H1 (cell line): ENCODE measurements at regions not wholly inside any gene's neighbourhood (a gene's known extent, or its start where the extent isn't known, plus 50 kb on each side); places are given as distances from the start of the nearest gene placed in this dataset.

Experiments used
- CTCF ChIA-PET: fragments of 300-600 bp; sonication (Branson Sonifier 250); formaldehyde crosslinking; loops from one replicate; lab custom pipeline; 2021; ENCODE audit not compliant: partially characterized antibody; lab: Charles Lee
- POLR2A ChIA-PET: fragments of 300-600 bp; sonication (Branson Sonifier 250); formaldehyde crosslinking; loops from one replicate; lab custom pipeline; 2021; ENCODE audit warnings: inconsistent platforms; ENCODE audit not compliant: partially characterized antibody; lab: Charles Lee
- DNase-seq, 2 experiments: peaks; one replicate each; pipeline versions ENCODE4 v3.0.0 to v3.0.0-alpha.2; 2010 to 2022; ENCODE audit warnings: low spot score in 2 of 2, low read depth in 1 of 2, mixed read lengths in 1 of 2
- FAIRE-seq: peaks from 2 replicates; lab custom pipeline; 2011; peaks lifted over from hg19 to GRCh38; lab: Jason Lieb, UNC
- H2AFZ ChIP-seq: 2 replicates; pipeline ENCODE4 v1.8.1; 2012; ENCODE audit warnings: low read length, inconsistent platforms
- H2AK5ac ChIP-seq: 2 replicates; pipeline ENCODE4 v1.6.1; 2013; ENCODE audit warnings: low read depth, low read length
- H2BK120ac ChIP-seq: replicated peaks from 2 replicates; pipeline ENCODE3; 2013; ENCODE audit warnings: low read depth, low read length, inconsistent platforms
- H2BK12ac ChIP-seq: 2 replicates; pipeline ENCODE4 v1.6.1; 2013; ENCODE audit warnings: low read depth, low read length
- H2BK15ac ChIP-seq: 2 replicates; pipeline ENCODE4 v1.6.1; 2013; ENCODE audit warnings: low read length
- H2BK20ac ChIP-seq: 2 replicates; pipeline ENCODE4 v1.6.1; 2013; ENCODE audit warnings: low read length
- H2BK5ac ChIP-seq: 2 replicates; pipeline ENCODE4 v1.6.1; 2013; ENCODE audit warnings: low read depth, low read length
- H3K14ac ChIP-seq: 2 replicates; pipeline ENCODE4 v1.6.1; 2013; ENCODE audit warnings: inconsistent platforms; ENCODE audit not compliant: insufficient read length
- H3K18ac ChIP-seq: 2 replicates; pipeline ENCODE4 v1.6.1; 2013; ENCODE audit warnings: low read length; ENCODE audit errors: extremely low read depth
- H3K23ac ChIP-seq: 2 replicates; pipeline ENCODE4 v1.6.1; 2013; ENCODE audit warnings: inconsistent platforms; ENCODE audit not compliant: insufficient read length
- H3K23me2 ChIP-seq: 2 replicates; pipeline ENCODE4 v1.6.1; 2013; ENCODE audit warnings: low read depth, low read length
- H3K27ac ChIP-seq: 2 replicates; pipeline ENCODE4 v1.6.1; 2011; ENCODE audit warnings: low read depth, low read length, inconsistent platforms
- H3K27me3 ChIP-seq, 4 experiments: replicated peaks in 1 of 4; 1 replicate in 1 of 4; 2 replicates in 3 of 4; pipeline versions ENCODE4 v1.6.1 to v1.8.1; 2011 to 2013; ENCODE audit warnings: low read length in 3 of 4, mild to moderate bottlenecking in 3 of 4, inconsistent platforms in 2 of 4, mixed read lengths in 2 of 4, moderate library complexity in 1 of 4; ENCODE audit not compliant: control insufficient read depth in 3 of 4, insufficient read depth in 3 of 4; ENCODE audit errors: extremely low read depth in 1 of 4
- H3K36me3 ChIP-seq, 4 experiments: 2 replicates each; pipeline versions ENCODE4 v1.6.1 to v1.8.1; 2011 to 2013; ENCODE audit warnings: mild to moderate bottlenecking in 4 of 4, low read length in 3 of 4, moderate library complexity in 2 of 4, control low read depth in 1 of 4, inconsistent platforms in 1 of 4; ENCODE audit not compliant: insufficient read depth in 4 of 4, control insufficient read depth in 2 of 4
- H3K4ac ChIP-seq: replicated peaks from 2 replicates; pipeline ENCODE3; 2013; ENCODE audit warnings: low read length, low read depth, mixed read lengths, inconsistent platforms; ENCODE audit not compliant: insufficient read length
- H3K4me1 ChIP-seq, 4 experiments: replicated peaks in 1 of 4; 1 replicate in 1 of 4; 2 replicates in 3 of 4; pipeline versions ENCODE4 v1.6.1 to v1.8.1; 2011 to 2013; ENCODE audit warnings: low read length in 3 of 4, inconsistent platforms in 2 of 4, mixed read lengths in 1 of 4; ENCODE audit not compliant: insufficient read depth in 4 of 4, control insufficient read depth in 3 of 4
- H3K4me2 ChIP-seq, 2 experiments: 2 replicates each; pipeline versions ENCODE4 v1.6.1 to v1.8.1; 2011 to 2013; ENCODE audit warnings: low read depth in 2 of 2, low read length in 2 of 2, control low read depth in 1 of 2, inconsistent platforms in 1 of 2, mild to moderate bottlenecking in 1 of 2; ENCODE audit not compliant: insufficient read depth in 1 of 2
- H3K4me3 ChIP-seq, 4 experiments: fragments of 200-600, 300-600 bp in 1 of 4; sonication (generic), shearing (Covaris generic), sonication (Bioruptor Twin) in 1 of 4; 2 replicates each; pipeline versions ENCODE4 v1.5.1 to v1.8.1; 2011 to 2016; ENCODE audit warnings: low read length in 4 of 4, low read depth in 3 of 4, control low read depth in 2 of 4, inconsistent platforms in 2 of 4, mild to moderate bottlenecking in 2 of 4, mixed read lengths in 1 of 4, moderate library complexity in 1 of 4; ENCODE audit not compliant: insufficient read depth in 2 of 4; ENCODE audit errors: extremely low read depth in 1 of 4
- H3K56ac ChIP-seq: replicated peaks from 2 replicates; pipeline ENCODE3; 2013; ENCODE audit warnings: low read depth, mild to moderate bottlenecking, mixed read lengths, low read length, inconsistent platforms; ENCODE audit not compliant: insufficient read length
- H3K79me1 ChIP-seq: 2 replicates; pipeline ENCODE4 v1.6.1; 2013; ENCODE audit warnings: low read depth, low read length, control low read depth
- H3K79me2 ChIP-seq, 2 experiments: 2 replicates each; pipeline versions ENCODE4 v1.6.1 to v1.8.1; 2012 to 2013; ENCODE audit warnings: low read length in 2 of 2, mild to moderate bottlenecking in 2 of 2, inconsistent platforms in 1 of 2; ENCODE audit not compliant: insufficient read depth in 2 of 2, control insufficient read depth in 1 of 2
- H3K9ac ChIP-seq, 4 experiments: replicated peaks in 1 of 4; 1 replicate in 1 of 4; 2 replicates in 3 of 4; pipeline versions ENCODE4 v1.6.1 to v1.8.1; 2011 to 2013; ENCODE audit warnings: low read depth in 3 of 4, low read length in 3 of 4, control low read depth in 2 of 4, mild to moderate bottlenecking in 2 of 4, moderate library complexity in 2 of 4, inconsistent platforms in 1 of 4; ENCODE audit errors: extremely low read depth in 1 of 4
- H3K9me3 ChIP-seq, 2 experiments: 2 replicates each; pipeline versions ENCODE4 v1.6.1 to v1.8.1; 2012 to 2013; ENCODE audit warnings: mild to moderate bottlenecking in 2 of 2, moderate library complexity in 2 of 2, control low read depth in 1 of 2, inconsistent platforms in 1 of 2, low read depth in 1 of 2, low read length in 1 of 2, mixed read lengths in 1 of 2; ENCODE audit not compliant: insufficient read depth in 2 of 2
- H4K20me1 ChIP-seq, 2 experiments: replicated peaks in 1 of 2; 2 replicates each; pipeline versions ENCODE3 to v1.8.1; 2011 to 2013; ENCODE audit warnings: inconsistent platforms in 2 of 2, low read length in 2 of 2, mild to moderate bottlenecking in 1 of 2; ENCODE audit not compliant: insufficient read depth in 2 of 2, control insufficient read depth in 1 of 2
- H4K5ac ChIP-seq: 2 replicates; pipeline ENCODE4 v1.6.1; 2013; ENCODE audit warnings: low read length, low read depth, mixed read lengths, inconsistent platforms; ENCODE audit not compliant: insufficient read length
- H4K8ac ChIP-seq: 2 replicates; pipeline ENCODE4 v1.8.0; 2013; ENCODE audit warnings: mild to moderate bottlenecking, moderate library complexity, low read length, inconsistent platforms; ENCODE audit not compliant: insufficient read depth; ENCODE audit errors: extremely low read depth
- H4K91ac ChIP-seq: replicated peaks from 2 replicates; pipeline ENCODE3; 2013; ENCODE audit warnings: low read length, mixed read lengths, inconsistent platforms; ENCODE audit not compliant: insufficient read length
- CHD2 ChIP-seq: IDR thresholded peaks from 2 replicates; pipeline ENCODE4 v1.6.1; 2012; ENCODE audit warnings: low read length, improper control_type of control experiment
- EP300 ChIP-seq, 2 experiments: IDR thresholded peaks; 1 replicate in 1 of 2; 2 replicates in 1 of 2; pipeline ENCODE4 v1.6.1; 2011 to 2012; ENCODE audit warnings: low read depth in 2 of 2, low read length in 2 of 2, mild to moderate bottlenecking in 2 of 2, borderline replicate concordance in 1 of 2, inconsistent platforms in 1 of 2, moderate library complexity in 1 of 2
- EZH2 ChIP-seq: fragments of 200-600 bp; sonication (generic); IDR thresholded peaks from 2 replicates; pipeline ENCODE4 v1.7.1; 2012; ENCODE audit warnings: low read depth, mild to moderate bottlenecking, moderate library complexity, low read length, inconsistent platforms; ENCODE audit not compliant: severe bottlenecking
- KDM5A ChIP-seq: fragments of 200-600 bp; IDR thresholded peaks from 2 replicates; pipeline ENCODE4 v1.7.1; 2012; ENCODE audit warnings: mild to moderate bottlenecking, low read length, inconsistent platforms, mixed read lengths
- SUZ12 ChIP-seq: fragments of 200-600 bp; sonication (generic); IDR thresholded peaks from 2 replicates; pipeline ENCODE4 v1.6.1; 2012; ENCODE audit warnings: mild to moderate bottlenecking, inconsistent platforms, low read length, moderate library complexity, mixed read lengths
- TCF12 ChIP-seq: IDR thresholded peaks from 2 replicates; pipeline ENCODE4 v1.6.1; 2011; ENCODE audit warnings: low read depth, mild to moderate bottlenecking, low read length
- WGBS, 2 experiments: shearing (Covaris generic) in 1 of 2; methylation state at CpG; one replicate each; pipeline versions ENCODE4 v1.1.6 to v1.1.7; 2013 to 2015; ENCODE audit warnings: low lambda C conversion rate in 2 of 2, mixed read lengths in 2 of 2, inconsistent platforms in 1 of 2, low coverage in 1 of 2, missing lambda C conversion rate in 1 of 2; ENCODE audit not compliant: insufficient replicate concordance in 2 of 2, insufficient coverage in 1 of 2, insufficient read length in 1 of 2; ENCODE audit errors: extremely low coverage in 1 of 2, missing lambda C conversion rate in 1 of 2; 5-methylcytosine and 5-hydroxymethylcytosine counted together
- TF ChIP-seq, protein P1 (sequence below): IDR thresholded peaks from 2 replicates; pipeline ENCODE4 v1.6.1; 2012; ENCODE audit warnings: inconsistent platforms

DNA sequence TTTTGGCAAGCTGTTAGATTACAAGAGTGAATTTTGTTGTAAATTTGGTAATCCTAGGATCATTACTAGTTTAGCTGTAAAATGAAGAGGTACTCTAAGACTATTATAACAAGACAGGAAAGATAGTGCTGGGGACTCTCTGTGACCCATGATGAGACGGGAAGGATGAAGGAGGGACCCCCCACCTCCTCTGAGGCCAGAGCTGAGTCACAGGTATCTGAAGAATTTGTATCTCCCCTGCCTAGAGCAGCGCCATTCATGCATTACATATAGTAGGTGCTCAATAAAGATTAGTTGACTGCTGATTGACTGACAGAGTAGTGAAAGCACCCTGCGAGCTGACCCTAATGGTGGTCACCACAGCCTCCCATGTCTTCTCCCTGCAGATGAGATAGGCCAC is 202.8 kb downstream of the SNX18 start:
- Histone ChIP-seq H4K8ac (no peak overlapping the region), H2AFZ (no peak overlapping the region), H3K4me1 (peaks cover 0 to 10% (median 6%) of the 10 kb centered on the region in 4 experiments; a peak in 5 of 7 replicates), H2AK5ac (0 out of 2 replicates have a peak overlapping the region, but pooled peaks have one; percentile 46), H3K27me3 (no peaks in the 10 kb centered on the region), H3K23ac (no peak overlapping the region), H4K5ac (no peak overlapping the region), H3K56ac (no peak overlapping the region), H3K23me2 (no peaks in the 10 kb centered on the region), H3K4ac (no peak overlapping the region), H2BK120ac (no peak overlapping the region), H3K79me2 (no peaks in the 10 kb centered on the region), H3K14ac (no peak overlapping the region), H2BK15ac (no peak overlapping the region), H2BK12ac (peak overlapping the region; percentile 80; the same call in 1 of the 2 replicates), H3K4me2 (no peak overlapping the region), H3K4me3 (no peak overlapping the region), H2BK20ac (no peak overlapping the region), H4K91ac (no peak overlapping the region), H3K36me3 (no peaks in the 10 kb centered on the region), H4K20me1 (no peaks in the 10 kb centered on the region), H2BK5ac (no peak overlapping the region), H3K27ac (no peak overlapping the region), H3K79me1 (no peaks in the 10 kb centered on the region), H3K9me3 (no peaks in the 10 kb centered on the region), H3K18ac (no peak overlapping the region), H3K9ac (no peak overlapping the region)
- ChIA-PET POLR2A (interaction anchor here (1.3 kb wide), 1 partner anchor 23 kb away, joined by 3 read pairs; no protein-coding TSS in a partner anchor), CTCF (interaction anchor here (1.3 to 1.4 kb wide), 2 partner anchors 51 to 204 kb away, joined by 3 read pairs; no protein-coding TSS in a partner anchor)
- no peak for FAIRE-seq
- DNase-seq, result no peak
- 85% methylated on average over 3 of the region's 3 CpGs; no CpG with 5 or more reads in 1 of the 2 experiments for WGBS, 2 experiments
- no peak for TF ChIP-seq TCF12
- TF ChIP-seq KDM5A, result no peak
- TF ChIP-seq EZH2, result no peak
- no peak for TF ChIP-seq SUZ12
- TF ChIP-seq CHD2, result no peak
- TF ChIP-seq, protein P1, sequence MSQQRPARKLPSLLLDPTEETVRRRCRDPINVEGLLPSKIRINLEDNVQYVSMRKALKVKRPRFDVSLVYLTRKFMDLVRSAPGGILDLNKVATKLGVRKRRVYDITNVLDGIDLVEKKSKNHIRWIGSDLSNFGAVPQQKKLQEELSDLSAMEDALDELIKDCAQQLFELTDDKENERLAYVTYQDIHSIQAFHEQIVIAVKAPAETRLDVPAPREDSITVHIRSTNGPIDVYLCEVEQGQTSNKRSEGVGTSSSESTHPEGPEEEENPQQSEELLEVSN, result no peak
- TF ChIP-seq EP300 (IDR thresholded peaks at IDR 0.05; ENCODE audit: borderline replicate concordance in 1 of 2, low read depth in 2 of 2, low read length in 2 of 2), result no peak
